AG09309 (cell line): ENCODE measurements at regions not wholly inside any gene's neighbourhood (a gene's known extent, or its start where the extent isn't known, plus 50 kb on each side); places are given as distances from the start of the nearest gene placed in this dataset.

Source experiments
- DNase-seq: peaks from one replicate; pipeline ENCODE4 v3.0.0-alpha.2; 2010; ENCODE audit warnings: low read depth
- H3K4me3 ChIP-seq: 2 replicates; pipeline ENCODE4 v1.5.1; 2011; ENCODE audit warnings: mild to moderate bottlenecking, low read depth, low read length, moderate library complexity; ENCODE audit not compliant: control insufficient read depth
- TF ChIP-seq, protein P1 (sequence below): IDR thresholded peaks from 2 replicates; pipeline ENCODE4 v1.5.1; 2011; ENCODE audit warnings: mild to moderate bottlenecking, low read depth, low read length, inconsistent platforms; ENCODE audit not compliant: insufficient read depth, control insufficient read depth; ENCODE audit errors: missing control alignments

DNA sequence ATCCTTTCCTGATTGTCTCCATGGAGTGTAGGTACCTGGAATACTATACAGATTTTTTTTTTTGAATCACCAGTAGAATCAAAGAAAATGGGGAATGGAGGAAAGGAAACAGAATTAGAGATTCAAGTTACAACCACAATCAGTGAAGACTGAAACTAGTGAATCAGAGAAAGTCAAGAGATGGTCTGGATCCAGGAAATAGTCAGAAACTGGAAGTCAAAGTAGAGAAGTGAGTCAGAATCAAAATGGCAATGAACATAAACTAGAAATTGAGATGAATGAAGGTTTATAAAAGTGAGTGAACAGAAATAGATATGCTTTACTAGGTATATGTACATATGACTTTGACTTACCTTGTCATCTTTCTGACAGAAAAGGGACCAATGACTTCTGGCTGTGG is 579.0 kb downstream of the PLCL1 start:
- no peak for DNase-seq
- TF ChIP-seq, protein P1, sequence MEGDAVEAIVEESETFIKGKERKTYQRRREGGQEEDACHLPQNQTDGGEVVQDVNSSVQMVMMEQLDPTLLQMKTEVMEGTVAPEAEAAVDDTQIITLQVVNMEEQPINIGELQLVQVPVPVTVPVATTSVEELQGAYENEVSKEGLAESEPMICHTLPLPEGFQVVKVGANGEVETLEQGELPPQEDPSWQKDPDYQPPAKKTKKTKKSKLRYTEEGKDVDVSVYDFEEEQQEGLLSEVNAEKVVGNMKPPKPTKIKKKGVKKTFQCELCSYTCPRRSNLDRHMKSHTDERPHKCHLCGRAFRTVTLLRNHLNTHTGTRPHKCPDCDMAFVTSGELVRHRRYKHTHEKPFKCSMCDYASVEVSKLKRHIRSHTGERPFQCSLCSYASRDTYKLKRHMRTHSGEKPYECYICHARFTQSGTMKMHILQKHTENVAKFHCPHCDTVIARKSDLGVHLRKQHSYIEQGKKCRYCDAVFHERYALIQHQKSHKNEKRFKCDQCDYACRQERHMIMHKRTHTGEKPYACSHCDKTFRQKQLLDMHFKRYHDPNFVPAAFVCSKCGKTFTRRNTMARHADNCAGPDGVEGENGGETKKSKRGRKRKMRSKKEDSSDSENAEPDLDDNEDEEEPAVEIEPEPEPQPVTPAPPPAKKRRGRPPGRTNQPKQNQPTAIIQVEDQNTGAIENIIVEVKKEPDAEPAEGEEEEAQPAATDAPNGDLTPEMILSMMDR: no peak
- no peak overlapping the region for H3K4me3 ChIP-seq

DNA sequence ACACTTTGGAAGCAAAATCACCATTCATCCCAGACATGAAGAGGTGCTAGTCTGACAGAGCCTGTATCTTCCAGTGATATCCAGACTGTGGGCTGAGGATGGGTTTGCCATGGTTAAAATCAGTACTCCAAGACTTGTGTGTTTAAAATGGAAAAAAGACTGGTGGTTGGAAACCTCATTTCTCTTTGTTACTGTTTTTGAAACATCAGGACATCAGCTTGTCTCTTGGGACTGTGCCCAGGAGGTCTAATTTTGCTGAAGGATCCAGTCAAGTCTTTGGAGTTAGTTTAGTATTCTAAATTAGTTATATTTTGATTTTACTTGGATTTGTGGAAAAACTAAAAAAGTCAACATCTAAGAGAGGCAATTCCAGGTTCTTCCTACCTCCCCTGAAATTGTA is 578.4 kb downstream of the PLCL1 start:
- no peak overlapping the region for H3K4me3 ChIP-seq
- DNase-seq: no peak
- TF ChIP-seq, protein P1: no peak

DNA sequence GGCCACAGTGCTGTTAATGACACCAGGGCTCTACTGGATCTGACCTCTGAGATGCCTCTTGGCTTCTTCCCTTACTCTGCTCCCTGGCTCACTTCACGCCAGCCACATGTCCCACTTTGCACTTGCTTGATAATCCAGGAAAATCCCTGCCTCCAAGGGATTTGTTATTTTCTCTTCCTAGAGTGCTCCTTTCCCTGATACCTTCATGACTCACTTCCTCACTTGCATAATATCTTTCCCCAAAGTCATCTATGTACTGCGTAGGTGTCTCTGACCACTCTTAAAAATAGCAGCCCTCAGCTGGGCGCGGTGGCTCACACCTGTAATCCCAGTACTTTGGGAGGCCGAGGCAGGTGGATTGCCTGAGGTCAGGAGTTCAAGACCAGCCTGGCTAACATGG is 572.3 kb downstream of the PLCL1 start:
- H3K4me3 ChIP-seq: no peak overlapping the region
- no peak for DNase-seq
- TF ChIP-seq, protein P1: no peak

- TF ChIP-seq, protein P1: no peak
- H3K4me3 ChIP-seq: no peak overlapping the region
- no peak for DNase-seq
Observed at GRCh38 chr2:198375083-198375410, 570.7 kb downstream of the PLCL1 start.

- TF ChIP-seq, protein P1: peak; percentile 89
- H3K4me3 ChIP-seq: no peak overlapping the region
- DNase-seq: peak; percentile 59
Observed at GRCh38 chr2:198374375-198375082, 570.1 kb downstream of the PLCL1 start.

DNA sequence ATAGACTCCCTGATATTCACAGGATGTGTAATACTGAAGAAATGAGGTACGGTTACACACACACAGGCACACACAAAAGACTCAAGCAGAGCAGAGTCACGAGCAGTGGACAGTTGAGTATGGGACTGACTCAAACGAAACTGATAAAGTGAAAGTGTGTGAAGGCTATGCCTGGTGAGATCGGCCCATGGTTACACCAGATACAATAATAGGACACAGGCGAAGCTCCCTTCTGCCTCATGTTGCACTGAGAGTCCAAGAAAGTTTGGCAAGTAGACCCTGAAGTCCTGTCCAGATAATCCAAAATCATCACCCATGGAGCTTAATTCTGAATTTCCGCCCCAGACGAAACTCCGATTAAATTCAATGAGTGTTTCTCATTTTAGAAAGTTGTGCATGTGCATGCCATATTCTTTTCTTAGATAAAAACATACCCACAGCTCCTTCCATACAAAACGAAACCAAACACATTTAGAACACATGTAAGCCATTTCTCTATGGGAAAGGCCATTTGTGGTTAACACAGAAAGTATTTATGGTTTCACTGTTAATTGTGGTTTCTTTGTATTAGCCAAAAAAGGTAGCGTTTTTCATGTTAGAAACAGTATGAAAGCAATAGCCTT is 567.6 kb downstream of the PLCL1 start:
- peak overlapping the region; percentile 21 for H3K4me3 ChIP-seq
- TF ChIP-seq, protein P1: no peak
- peak; percentile 38 for DNase-seq
